ENCODE measurements at regions not wholly inside any gene's neighbourhood (a gene's known extent, or its start where the extent isn't known, plus 50 kb on each side); places are given as distances from the start of the nearest gene placed in this dataset.

- TF ChIP-seq POLR2A (IDR thresholded peaks at IDR 0.05) (no peak), CTCF (IDR thresholded peaks at IDR 0.05) (no peak)
These were observed 377.2 kb downstream of the RAP2B start for GRCh38 chr3:153539263-153539662.
